ENCODE measurements at regions not wholly inside any gene's neighbourhood (a gene's known extent, or its start where the extent isn't known, plus 50 kb on each side); places are given as distances from the start of the nearest gene placed in this dataset.

DNA sequence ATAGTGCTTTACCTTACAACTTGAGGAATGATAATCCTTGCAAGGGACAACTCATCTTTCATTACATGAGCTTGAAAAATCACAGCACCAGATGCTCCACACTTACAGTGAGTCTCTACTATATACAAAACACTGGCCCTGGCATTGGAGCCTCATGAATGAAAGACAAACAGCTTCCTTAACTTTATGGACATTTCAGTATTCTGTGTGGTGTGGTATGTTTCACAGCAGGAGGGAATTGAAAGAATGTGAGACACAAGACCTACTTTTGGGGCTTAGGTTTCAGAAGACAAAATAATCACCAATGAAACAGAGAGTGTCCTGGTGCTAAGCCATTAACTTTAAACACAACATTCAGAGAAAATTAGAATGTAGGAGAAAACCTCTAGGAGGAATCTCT lies 1249.6 kb downstream of the XPNPEP1 start:
- Histone ChIP-seq H3K27ac (no peak overlapping the region), H3K4me3 (no peak overlapping the region)
- no peak for DNase-seq (ENCODE audit: low spot score)
- TF ChIP-seq, protein P1, sequence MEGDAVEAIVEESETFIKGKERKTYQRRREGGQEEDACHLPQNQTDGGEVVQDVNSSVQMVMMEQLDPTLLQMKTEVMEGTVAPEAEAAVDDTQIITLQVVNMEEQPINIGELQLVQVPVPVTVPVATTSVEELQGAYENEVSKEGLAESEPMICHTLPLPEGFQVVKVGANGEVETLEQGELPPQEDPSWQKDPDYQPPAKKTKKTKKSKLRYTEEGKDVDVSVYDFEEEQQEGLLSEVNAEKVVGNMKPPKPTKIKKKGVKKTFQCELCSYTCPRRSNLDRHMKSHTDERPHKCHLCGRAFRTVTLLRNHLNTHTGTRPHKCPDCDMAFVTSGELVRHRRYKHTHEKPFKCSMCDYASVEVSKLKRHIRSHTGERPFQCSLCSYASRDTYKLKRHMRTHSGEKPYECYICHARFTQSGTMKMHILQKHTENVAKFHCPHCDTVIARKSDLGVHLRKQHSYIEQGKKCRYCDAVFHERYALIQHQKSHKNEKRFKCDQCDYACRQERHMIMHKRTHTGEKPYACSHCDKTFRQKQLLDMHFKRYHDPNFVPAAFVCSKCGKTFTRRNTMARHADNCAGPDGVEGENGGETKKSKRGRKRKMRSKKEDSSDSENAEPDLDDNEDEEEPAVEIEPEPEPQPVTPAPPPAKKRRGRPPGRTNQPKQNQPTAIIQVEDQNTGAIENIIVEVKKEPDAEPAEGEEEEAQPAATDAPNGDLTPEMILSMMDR (IDR thresholded peaks at IDR 0.05), result no peak

DNA sequence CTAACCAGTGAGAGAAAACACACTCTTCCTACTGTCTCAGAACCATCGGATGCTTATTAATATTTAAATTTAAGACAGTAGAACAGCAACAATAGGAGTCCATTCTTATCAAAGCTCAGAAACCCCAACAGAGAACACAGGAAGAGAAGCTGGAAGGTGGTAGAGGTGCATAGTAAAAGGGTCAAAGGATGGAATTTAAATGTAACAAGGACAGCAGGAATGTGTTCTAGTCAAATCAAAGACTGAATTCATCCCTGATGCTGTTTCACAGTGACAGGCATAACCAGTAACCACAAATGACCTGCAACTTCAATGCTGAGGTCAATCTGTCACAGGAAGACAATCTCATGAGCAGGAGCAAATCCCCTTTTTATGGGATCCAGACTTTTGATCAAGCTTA lies 1259.7 kb downstream of the XPNPEP1 start:
- Histone ChIP-seq H3K4me3 (no peak overlapping the region), H3K27ac (no peak overlapping the region)
- TF ChIP-seq, protein P1 (IDR thresholded peaks at IDR 0.05), result no peak
- no peak for DNase-seq (ENCODE audit: low spot score)

DNA sequence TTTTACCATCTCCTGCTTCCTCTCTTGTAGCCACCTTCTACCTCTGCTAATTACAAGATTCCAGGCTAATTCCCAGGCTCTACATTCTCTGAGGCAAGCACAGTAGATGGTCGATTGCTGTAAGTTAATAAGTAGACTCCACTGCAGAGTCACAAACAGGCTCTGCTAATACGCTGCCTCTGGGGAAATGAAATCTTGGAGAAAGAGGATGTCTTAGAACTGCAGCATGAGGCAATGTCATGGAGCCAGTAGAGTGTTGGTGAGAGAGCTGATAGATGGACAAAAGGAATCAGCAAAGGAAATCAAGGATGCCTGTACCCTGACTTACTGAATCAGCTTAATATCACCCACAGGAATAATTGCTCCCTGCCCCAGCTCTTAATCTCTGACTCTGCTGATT lies 1260.3 kb downstream of the XPNPEP1 start:
- Histone ChIP-seq H3K4me3 (no peak overlapping the region), H3K27ac (no peak overlapping the region)
- TF ChIP-seq, protein P1 (IDR thresholded peaks at IDR 0.05), result no peak
- DNase-seq (ENCODE audit: low spot score), result no peak

DNA sequence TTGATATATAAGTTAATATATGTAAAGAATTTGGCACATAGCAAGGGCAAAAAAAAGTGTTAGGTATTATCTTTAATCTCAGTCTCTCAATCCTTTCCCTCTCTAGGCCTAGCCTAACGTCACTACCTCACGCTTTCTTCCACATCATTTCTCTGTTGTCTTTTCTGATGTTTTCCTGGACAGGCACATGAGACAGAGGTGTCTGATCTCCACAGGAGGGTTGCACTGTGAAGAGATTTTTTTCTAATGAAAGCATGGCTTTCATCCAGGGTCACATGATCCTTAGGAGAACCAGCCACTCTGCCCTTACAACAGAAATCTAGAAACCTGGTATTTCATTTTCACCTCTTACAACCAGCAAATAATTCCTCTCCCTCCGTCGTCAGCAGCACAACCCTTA lies 1268.3 kb downstream of the XPNPEP1 start:
- Histone ChIP-seq H3K27ac (no peak overlapping the region), H3K4me3 (no peak overlapping the region)
- TF ChIP-seq, protein P1 (IDR thresholded peaks at IDR 0.05), result no peak
- DNase-seq (ENCODE audit: low spot score), result no peak

DNA sequence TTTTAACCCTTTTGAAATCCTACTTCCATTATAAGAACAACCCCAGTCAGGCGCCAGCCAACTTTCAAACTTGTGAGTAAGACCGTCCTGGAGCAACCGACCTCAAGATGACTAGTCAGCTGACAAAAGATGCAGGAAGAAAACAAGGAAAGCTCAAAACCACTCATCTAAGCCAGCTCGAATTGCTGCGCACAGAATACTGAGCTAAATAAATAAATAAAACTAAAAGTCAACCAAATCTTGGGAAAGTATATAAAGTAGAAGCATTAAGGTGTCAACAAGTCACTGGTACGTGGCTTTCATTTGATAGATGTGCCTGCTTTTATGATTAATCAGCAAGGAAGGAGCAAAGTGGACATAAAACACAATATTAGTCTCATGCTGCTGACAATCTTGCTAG lies 1269.8 kb downstream of the XPNPEP1 start:
- H3K27ac ChIP-seq, result no peak overlapping the region
- no peak overlapping the region for H3K4me3 ChIP-seq
- DNase-seq (ENCODE audit: low spot score), result no peak
- TF ChIP-seq, protein P1 (IDR thresholded peaks at IDR 0.05), result no peak

DNA sequence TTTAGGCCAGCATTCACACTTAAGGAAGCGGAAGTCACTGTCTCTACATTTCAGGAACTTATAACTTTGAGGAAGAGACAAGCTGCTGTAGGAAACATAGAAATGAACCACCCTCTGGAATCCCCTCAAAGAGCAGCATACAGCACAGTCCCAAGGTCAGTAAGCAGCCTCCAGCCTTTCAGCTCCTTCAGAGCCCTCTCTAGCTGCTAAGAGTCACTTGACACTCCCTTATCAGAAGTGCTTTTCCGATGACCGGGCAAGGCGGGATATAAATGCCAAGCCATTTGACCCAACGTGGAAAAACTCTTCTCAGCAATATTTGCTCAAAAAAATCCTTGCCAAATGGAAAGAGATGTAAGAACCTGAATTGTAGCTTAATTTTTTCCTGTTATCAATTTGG lies 1284.3 kb downstream of the XPNPEP1 start:
- TF ChIP-seq, protein P1 (IDR thresholded peaks at IDR 0.05), result no peak
- no peak for DNase-seq (ENCODE audit: low spot score)
- Histone ChIP-seq H3K27ac (no peak overlapping the region), H3K4me3 (no peak overlapping the region)

DNA sequence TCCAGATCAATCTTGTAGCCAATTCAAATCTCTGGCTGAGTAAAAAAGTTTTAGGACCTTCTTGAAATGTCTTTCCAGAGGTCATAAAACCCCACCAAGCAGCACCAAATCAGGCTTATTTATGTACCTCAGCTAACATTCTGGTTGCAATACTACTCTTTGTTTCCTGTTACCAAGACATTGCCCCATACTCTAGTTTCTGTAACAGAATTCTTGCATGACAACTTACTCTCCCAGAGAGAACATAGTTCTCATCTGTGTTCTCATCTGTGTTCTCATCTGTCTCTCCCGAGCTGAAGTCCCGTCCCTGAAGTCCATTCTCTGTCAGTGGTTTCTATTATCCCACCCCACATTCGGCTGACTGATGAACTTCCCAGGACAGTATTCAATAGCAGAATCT lies 1285.1 kb downstream of the XPNPEP1 start:
- no peak overlapping the region for H3K4me3 ChIP-seq
- TF ChIP-seq, protein P1 (IDR thresholded peaks at IDR 0.05), result no peak
- H3K27ac ChIP-seq, result no peak overlapping the region
- DNase-seq (ENCODE audit: low spot score), result no peak
